ENCODE measurements at regions not wholly inside any gene's neighbourhood (a gene's known extent, or its start where the extent isn't known, plus 50 kb on each side); places are given as distances from the start of the nearest gene placed in this dataset.

DNA sequence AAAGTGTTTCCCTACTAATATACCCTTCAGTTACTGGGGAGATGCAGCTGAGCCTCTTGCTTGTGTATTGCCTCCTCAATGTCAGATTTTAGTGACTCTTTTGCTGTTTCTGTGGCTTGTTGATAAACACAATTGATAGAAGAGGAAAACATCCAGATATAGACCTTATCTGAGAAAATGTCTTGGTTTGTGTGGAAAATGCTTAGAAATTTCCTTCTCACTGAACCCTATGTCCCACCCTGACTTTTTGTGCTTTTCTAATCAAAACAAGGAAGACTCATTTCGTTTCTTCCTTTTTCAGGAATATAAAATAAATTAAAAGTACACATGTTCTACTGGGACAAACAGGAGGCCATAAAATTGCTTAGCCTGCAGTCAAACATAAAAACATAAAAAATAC lies 257.5 kb downstream of the PHF14 start:
- no peak overlapping the region for H2BK12ac ChIP-seq (ENCODE audit: insufficient read length, low read depth, low read length)
- H2BK120ac ChIP-seq (ENCODE audit: low read depth, low read length, poor library complexity, severe bottlenecking) = no peak overlapping the region
- no peaks in the 10 kb centered on the region for H3K9me3 Mint-ChIP-seq
- H3K27me3 ChIP-seq (ENCODE audit: insufficient read depth, low read length) = no peaks in the 10 kb centered on the region
- H4K8ac ChIP-seq (replicated peaks; ENCODE audit: insufficient read length, low read depth, low read length) = no peak overlapping the region
- no peak overlapping the region for H2BK15ac ChIP-seq (ENCODE audit: low read depth, low read length)
- no CpG with 5 or more reads among the region's 1 CpG for WGBS (ENCODE audit: extremely low coverage, insufficient read length, low lambda C conversion rate)
- H3K4ac ChIP-seq (ENCODE audit: low read depth, low read length) = no peak overlapping the region
- H3K4me2 ChIP-seq (ENCODE audit: insufficient read depth, insufficient read length, low read length) = no peak overlapping the region
- no peak overlapping the region for H3K27ac Mint-ChIP-seq
- H3K4me1 Mint-ChIP-seq = peaks cover 26 to 43% of the 10 kb centered on the region in 2 experiments
- no peak overlapping the region for H4K91ac ChIP-seq (ENCODE audit: insufficient read length, low read depth, low read length)
- H3K23me2 ChIP-seq (ENCODE audit: insufficient read length, low read depth, low read length, poor library complexity, severe bottlenecking) = no peaks in the 10 kb centered on the region
- no peak overlapping the region for H2BK20ac ChIP-seq (ENCODE audit: low read depth, low read length, poor library complexity, severe bottlenecking)
- no peak overlapping the region for H3K4me3 Mint-ChIP-seq
- no peaks in the 10 kb centered on the region for H3K79me2 ChIP-seq (ENCODE audit: insufficient read depth, low read length)
- no peak overlapping the region for H3T11ph ChIP-seq (ENCODE audit: low read length)
- no peak overlapping the region for H3K23ac ChIP-seq (ENCODE audit: insufficient read length, low read depth, low read length)
- no peak for DNase-seq
- H4K5ac ChIP-seq (ENCODE audit: insufficient read length, low read depth, low read length) = no peak overlapping the region
- no peak overlapping the region for H2AK5ac ChIP-seq (ENCODE audit: insufficient read length, low read length)
- TF ChIP-seq, protein P1, sequence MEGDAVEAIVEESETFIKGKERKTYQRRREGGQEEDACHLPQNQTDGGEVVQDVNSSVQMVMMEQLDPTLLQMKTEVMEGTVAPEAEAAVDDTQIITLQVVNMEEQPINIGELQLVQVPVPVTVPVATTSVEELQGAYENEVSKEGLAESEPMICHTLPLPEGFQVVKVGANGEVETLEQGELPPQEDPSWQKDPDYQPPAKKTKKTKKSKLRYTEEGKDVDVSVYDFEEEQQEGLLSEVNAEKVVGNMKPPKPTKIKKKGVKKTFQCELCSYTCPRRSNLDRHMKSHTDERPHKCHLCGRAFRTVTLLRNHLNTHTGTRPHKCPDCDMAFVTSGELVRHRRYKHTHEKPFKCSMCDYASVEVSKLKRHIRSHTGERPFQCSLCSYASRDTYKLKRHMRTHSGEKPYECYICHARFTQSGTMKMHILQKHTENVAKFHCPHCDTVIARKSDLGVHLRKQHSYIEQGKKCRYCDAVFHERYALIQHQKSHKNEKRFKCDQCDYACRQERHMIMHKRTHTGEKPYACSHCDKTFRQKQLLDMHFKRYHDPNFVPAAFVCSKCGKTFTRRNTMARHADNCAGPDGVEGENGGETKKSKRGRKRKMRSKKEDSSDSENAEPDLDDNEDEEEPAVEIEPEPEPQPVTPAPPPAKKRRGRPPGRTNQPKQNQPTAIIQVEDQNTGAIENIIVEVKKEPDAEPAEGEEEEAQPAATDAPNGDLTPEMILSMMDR (conservative IDR thresholded peaks at IDR 0.05) = no peak
- H3K27me3 Mint-ChIP-seq (ENCODE audit: low read depth) = no peaks in the 10 kb centered on the region; the same call in 1 of the 2 replicates
- H3K9me3 ChIP-seq (ENCODE audit: control insufficient read depth, low read depth, low read length) = no peaks in the 10 kb centered on the region
- H3K27ac ChIP-seq (ENCODE audit: insufficient read length, low read depth, low read length) = no peak overlapping the region
- H3K4me1 ChIP-seq (ENCODE audit: insufficient read depth, low read length) = peaks cover 3% of the 10 kb centered on the region; the same call in 1 of the 2 replicates
- no peaks in the 10 kb centered on the region for H3K36me3 Mint-ChIP-seq (ENCODE audit: insufficient read depth in 1 of 3, low read depth in 3 of 3)
- H2BK5ac ChIP-seq (ENCODE audit: insufficient read length, low read length) = no peak overlapping the region
- H3K9ac ChIP-seq (ENCODE audit: extremely low read depth, insufficient read length, low read length) = no peak overlapping the region
- H3K14ac ChIP-seq (ENCODE audit: insufficient read depth, low read length) = no peak overlapping the region
- H4K20me1 ChIP-seq (ENCODE audit: control insufficient read depth, insufficient read depth, insufficient read length) = no peaks in the 10 kb centered on the region
- H3K18ac ChIP-seq (ENCODE audit: insufficient read length, low read depth, low read length) = no peak overlapping the region
- no peaks in the 10 kb centered on the region for H3K79me1 ChIP-seq (ENCODE audit: insufficient read depth, low read depth, low read length, poor library complexity, severe bottlenecking)
- no peak overlapping the region for H3K56ac ChIP-seq (ENCODE audit: insufficient read length, low read depth, low read length)
- no peak overlapping the region for H2AFZ ChIP-seq (ENCODE audit: low read length)
